ENCODE measurements at regions not wholly inside any gene's neighbourhood (a gene's known extent, or its start where the extent isn't known, plus 50 kb on each side); places are given as distances from the start of the nearest gene placed in this dataset.

DNA sequence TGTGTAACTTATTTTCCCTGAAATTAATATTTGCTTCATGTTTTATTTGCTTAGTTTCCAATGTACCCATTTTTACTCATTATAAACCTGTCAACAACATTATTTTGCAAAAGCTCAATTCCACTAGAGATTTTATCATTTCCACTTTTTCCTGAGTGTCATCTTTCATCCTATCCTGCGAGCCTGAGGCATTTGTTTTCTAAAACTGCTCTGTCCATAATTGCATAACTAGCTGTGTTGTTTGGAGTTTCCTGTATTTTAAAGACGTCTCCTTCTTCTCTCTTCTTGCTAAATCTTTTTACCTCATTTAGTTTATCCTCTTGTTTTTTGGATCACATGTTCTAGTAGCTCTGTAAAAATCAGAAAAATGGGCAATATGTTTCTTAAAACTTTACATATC lies 332.7 kb upstream of the NOVA1 start:
- no TSS peak for BruUV-seq (replicated peaks)
- Mint-ChIP-seq H3K27ac (ENCODE audit: unreplicated experiment) (no peak overlapping the region), H3K4me1 (ENCODE audit: low read depth, unreplicated experiment) (no peaks in the 10 kb centered on the region), H3K9me3 (ENCODE audit: unreplicated experiment) (peaks cover 6% of the 10 kb centered on the region), H3K4me3 (ENCODE audit: unreplicated experiment) (no peak overlapping the region), H3K27me3 (ENCODE audit: insufficient read depth, unreplicated experiment) (peaks cover 7% of the 10 kb centered on the region), H3K36me3 (ENCODE audit: insufficient read depth, unreplicated experiment) (no peaks in the 10 kb centered on the region)
- ChIA-PET POLR2A (no interaction called here), CTCF (no interaction called here)
- Histone ChIP-seq H3K27me3 (replicated peaks; ENCODE audit: control insufficient read depth, insufficient read depth, low read length) (no peaks in the 10 kb centered on the region), H3K4me1 (no peaks in the 10 kb centered on the region), H3K36me3 (ENCODE audit: control insufficient read depth, insufficient read depth, low read length) (no peaks in the 10 kb centered on the region), H3K9me3 (no peaks in the 10 kb centered on the region), H3K4me3 (ENCODE audit: low read depth, low read length) (no peak overlapping the region)
- no peak for DNase-seq
- TF ChIP-seq, protein P1, sequence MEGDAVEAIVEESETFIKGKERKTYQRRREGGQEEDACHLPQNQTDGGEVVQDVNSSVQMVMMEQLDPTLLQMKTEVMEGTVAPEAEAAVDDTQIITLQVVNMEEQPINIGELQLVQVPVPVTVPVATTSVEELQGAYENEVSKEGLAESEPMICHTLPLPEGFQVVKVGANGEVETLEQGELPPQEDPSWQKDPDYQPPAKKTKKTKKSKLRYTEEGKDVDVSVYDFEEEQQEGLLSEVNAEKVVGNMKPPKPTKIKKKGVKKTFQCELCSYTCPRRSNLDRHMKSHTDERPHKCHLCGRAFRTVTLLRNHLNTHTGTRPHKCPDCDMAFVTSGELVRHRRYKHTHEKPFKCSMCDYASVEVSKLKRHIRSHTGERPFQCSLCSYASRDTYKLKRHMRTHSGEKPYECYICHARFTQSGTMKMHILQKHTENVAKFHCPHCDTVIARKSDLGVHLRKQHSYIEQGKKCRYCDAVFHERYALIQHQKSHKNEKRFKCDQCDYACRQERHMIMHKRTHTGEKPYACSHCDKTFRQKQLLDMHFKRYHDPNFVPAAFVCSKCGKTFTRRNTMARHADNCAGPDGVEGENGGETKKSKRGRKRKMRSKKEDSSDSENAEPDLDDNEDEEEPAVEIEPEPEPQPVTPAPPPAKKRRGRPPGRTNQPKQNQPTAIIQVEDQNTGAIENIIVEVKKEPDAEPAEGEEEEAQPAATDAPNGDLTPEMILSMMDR (IDR thresholded peaks at IDR 0.05; ENCODE audit: insufficient read depth in 1 of 2, low read depth in 1 of 2, low read length in 1 of 2, severe bottlenecking in 1 of 2, unreplicated experiment in 1 of 2), result no peak
- intact Hi-C loops (cut with micrococcal nuclease; ENCODE audit: unreplicated experiment), result no loop called here

- Mint-ChIP-seq H3K27me3 (ENCODE audit: insufficient read depth, unreplicated experiment) (peaks cover 7% of the 10 kb centered on the region), H3K36me3 (ENCODE audit: insufficient read depth, unreplicated experiment) (no peaks in the 10 kb centered on the region), H3K4me1 (ENCODE audit: low read depth, unreplicated experiment) (no peaks in the 10 kb centered on the region), H3K4me3 (ENCODE audit: unreplicated experiment) (no peak overlapping the region), H3K27ac (ENCODE audit: unreplicated experiment) (no peak overlapping the region), H3K9me3 (ENCODE audit: unreplicated experiment) (peaks cover 8% of the 10 kb centered on the region)
- H3K36me3 ChIP-seq (ENCODE audit: control insufficient read depth, insufficient read depth, low read length), result no peaks in the 10 kb centered on the region
- no peaks in the 10 kb centered on the region for H3K9me3 ChIP-seq
- intact Hi-C loops (cut with micrococcal nuclease; ENCODE audit: unreplicated experiment), result no loop called here
- H3K27me3 ChIP-seq (replicated peaks; ENCODE audit: control insufficient read depth, insufficient read depth, low read length), result no peaks in the 10 kb centered on the region
- CTCF ChIA-PET, result no interaction called here
- TF ChIP-seq, protein P1 (IDR thresholded peaks at IDR 0.05; ENCODE audit: insufficient read depth in 1 of 2, low read depth in 1 of 2, low read length in 1 of 2, severe bottlenecking in 1 of 2, unreplicated experiment in 1 of 2), result no peak
- DNase-seq, result no peak
- no TSS peak for BruUV-seq (replicated peaks)
- no peak overlapping the region for H3K4me3 ChIP-seq (ENCODE audit: low read depth, low read length)
- no peaks in the 10 kb centered on the region for H3K4me1 ChIP-seq
- POLR2A ChIA-PET, result no interaction called here
Observed at GRCh38 chr14:26932606-26933005, 334.8 kb upstream of the NOVA1 start.

GRCh38 chr14:26933431-26933830 lies 335.6 kb upstream of the NOVA1 start:
- Histone ChIP-seq H3K4me3 (ENCODE audit: low read depth, low read length) (no peak overlapping the region), H3K36me3 (ENCODE audit: control insufficient read depth, insufficient read depth, low read length) (no peaks in the 10 kb centered on the region), H3K27me3 (replicated peaks; ENCODE audit: control insufficient read depth, insufficient read depth, low read length) (no peaks in the 10 kb centered on the region), H3K9me3 (no peaks in the 10 kb centered on the region), H3K4me1 (no peaks in the 10 kb centered on the region)
- no peak overlapping the region for H3K27ac Mint-ChIP-seq (ENCODE audit: unreplicated experiment)
- CTCF ChIA-PET, result no interaction called here
- H3K4me1 Mint-ChIP-seq (ENCODE audit: low read depth, unreplicated experiment), result no peaks in the 10 kb centered on the region
- peaks cover 8% of the 10 kb centered on the region for H3K9me3 Mint-ChIP-seq (ENCODE audit: unreplicated experiment)
- no peaks in the 10 kb centered on the region for H3K36me3 Mint-ChIP-seq (ENCODE audit: insufficient read depth, unreplicated experiment)
- POLR2A ChIA-PET, result no interaction called here
- H3K27me3 Mint-ChIP-seq (ENCODE audit: insufficient read depth, unreplicated experiment), result peaks cover 7% of the 10 kb centered on the region
- BruUV-seq (replicated peaks), result no TSS peak
- DNase-seq, result no peak
- TF ChIP-seq, protein P1 (IDR thresholded peaks at IDR 0.05; ENCODE audit: insufficient read depth in 1 of 2, low read depth in 1 of 2, low read length in 1 of 2, severe bottlenecking in 1 of 2, unreplicated experiment in 1 of 2), result no peak
- intact Hi-C loops (cut with micrococcal nuclease; ENCODE audit: unreplicated experiment), result no loop called here
- no peak overlapping the region for H3K4me3 Mint-ChIP-seq (ENCODE audit: unreplicated experiment)

All from Caco-2 (cell line).